ENCODE measurements at regions not wholly inside any gene's neighbourhood (a gene's known extent, or its start where the extent isn't known, plus 50 kb on each side); places are given as distances from the start of the nearest gene placed in this dataset.

DNA sequence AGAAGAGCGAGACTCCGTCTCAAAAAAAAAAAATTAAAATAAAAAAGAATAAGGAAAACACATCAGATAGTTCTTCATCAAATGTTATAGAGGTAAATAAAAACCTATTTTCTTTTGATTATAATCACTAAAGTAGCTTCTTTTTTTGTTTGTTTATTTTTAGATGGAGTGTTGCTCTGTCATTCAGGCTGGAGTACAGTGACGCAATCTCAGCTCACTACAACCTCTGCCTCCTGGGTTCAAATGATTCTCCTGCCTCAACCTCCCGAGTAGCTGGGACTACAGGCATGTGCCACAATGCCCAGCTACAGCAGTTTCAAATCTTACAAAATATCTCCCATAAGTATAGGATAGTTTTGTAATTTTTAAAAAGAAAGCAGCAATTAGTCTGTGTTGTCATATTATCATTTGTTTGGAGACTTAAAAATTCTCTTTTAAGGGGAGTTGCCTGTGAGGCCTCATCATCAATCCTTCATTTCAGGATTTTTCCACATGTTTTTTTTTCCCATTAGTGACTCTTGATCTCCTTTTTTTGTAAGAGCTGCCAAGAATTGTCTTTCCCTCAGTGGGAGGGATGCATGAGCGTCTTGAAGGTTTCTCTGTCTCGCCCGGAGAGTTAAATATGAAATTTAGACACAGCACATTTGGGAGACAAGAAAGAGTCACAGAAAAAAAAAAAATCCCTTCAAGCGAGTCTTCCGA, 275.9 kb downstream of the CDCA7 start:
- TF ChIP-seq NFRKB (IDR thresholded peaks at IDR 0.05): no peak
- no peak for TF ChIP-seq SUZ12 (IDR thresholded peaks at IDR 0.05)
- no peak for TF ChIP-seq HDGF (IDR thresholded peaks at IDR 0.05; ENCODE audit: borderline replicate concordance)
- TF ChIP-seq BHLHE40 (IDR thresholded peaks at IDR 0.05; ENCODE audit: borderline replicate concordance): no peak
- no peak for TF ChIP-seq ARNT (IDR thresholded peaks at IDR 0.05)
- TF ChIP-seq, protein P1, sequence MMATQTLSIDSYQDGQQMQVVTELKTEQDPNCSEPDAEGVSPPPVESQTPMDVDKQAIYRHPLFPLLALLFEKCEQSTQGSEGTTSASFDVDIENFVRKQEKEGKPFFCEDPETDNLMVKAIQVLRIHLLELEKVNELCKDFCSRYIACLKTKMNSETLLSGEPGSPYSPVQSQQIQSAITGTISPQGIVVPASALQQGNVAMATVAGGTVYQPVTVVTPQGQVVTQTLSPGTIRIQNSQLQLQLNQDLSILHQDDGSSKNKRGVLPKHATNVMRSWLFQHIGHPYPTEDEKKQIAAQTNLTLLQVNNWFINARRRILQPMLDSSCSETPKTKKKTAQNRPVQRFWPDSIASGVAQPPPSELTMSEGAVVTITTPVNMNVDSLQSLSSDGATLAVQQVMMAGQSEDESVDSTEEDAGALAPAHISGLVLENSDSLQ (IDR thresholded peaks at IDR 0.05): no peak
- no peak for TF ChIP-seq CTBP1 (IDR thresholded peaks at IDR 0.05; ENCODE audit: borderline replicate concordance)
- no peak for TF ChIP-seq SP1 (IDR thresholded peaks at IDR 0.05)
- no peak for TF ChIP-seq L3MBTL2 (conservative IDR thresholded peaks at IDR 0.05)
- no peak for TF ChIP-seq ZNF384 (IDR thresholded peaks at IDR 0.05)
- TF ChIP-seq FOXK2 (IDR thresholded peaks at IDR 0.05): no peak
- TF ChIP-seq FOXM1 (IDR thresholded peaks at IDR 0.05; ENCODE audit: borderline replicate concordance): no peak
- no peak for TF ChIP-seq FOXA1 (IDR thresholded peaks at IDR 0.05)
